COLO668 (cell line): ENCODE measurements at regions not wholly inside any gene's neighbourhood (a gene's known extent, or its start where the extent isn't known, plus 50 kb on each side); places are given as distances from the start of the nearest gene placed in this dataset.

Source experiments
- DNase-seq: peaks from one replicate; lab custom pipeline; 2025; ENCODE audit not compliant: unreplicated experiment; lab: John Stamatoyannopoulos, UW

- DNase-seq: no peak
Measured at GRCh38 chr7:136184719-136185118, 207.6 kb upstream of the MTPN start.

GRCh38 chr7:136183981-136184380, 206.8 kb upstream of the MTPN start:
- DNase-seq: no peak

- DNase-seq: no peak
Measured at GRCh38 chr7:136180984-136181383, 203.8 kb upstream of the MTPN start.

GRCh38 chr7:136179851-136180721, 202.9 kb upstream of the MTPN start:
- no peak for DNase-seq

GRCh38 chr7:136179154-136179553, 202.0 kb upstream of the MTPN start:
- DNase-seq: no peak

- DNase-seq: no peak
Measured at GRCh38 chr7:136174477-136175125, 197.4 kb upstream of the MTPN start.

- DNase-seq: no peak
Measured at GRCh38 chr7:136173874-136174273, 196.7 kb upstream of the MTPN start.

GRCh38 chr7:136171233-136171632, 194.1 kb upstream of the MTPN start:
- no peak for DNase-seq

GRCh38 chr7:136168821-136169220, 191.7 kb upstream of the MTPN start:
- DNase-seq: no peak

GRCh38 chr7:136167991-136168390, 190.8 kb upstream of the MTPN start:
- DNase-seq: no peak

GRCh38 chr7:136166521-136166920, 189.4 kb upstream of the MTPN start:
- DNase-seq: no peak

GRCh38 chr7:136163340-136163801, 186.2 kb upstream of the MTPN start:
- no peak for DNase-seq

- no peak for DNase-seq
Measured at GRCh38 chr7:136150311-136150710, 173.2 kb upstream of the MTPN start.

GRCh38 chr7:136148920-136149319, 171.8 kb upstream of the MTPN start:
- DNase-seq: no peak

- DNase-seq: no peak
Measured at GRCh38 chr7:136146925-136147324, 169.8 kb upstream of the MTPN start.

- no peak for DNase-seq
Measured at GRCh38 chr7:136144182-136144581, 167.0 kb upstream of the MTPN start.

- no peak for DNase-seq
Measured at GRCh38 chr7:136143271-136143670, 166.1 kb upstream of the MTPN start.

- DNase-seq: no peak
Measured at GRCh38 chr7:136142583-136142982, 165.4 kb upstream of the MTPN start.

GRCh38 chr7:136140469-136140868, 163.3 kb upstream of the MTPN start:
- DNase-seq: no peak

GRCh38 chr7:136139417-136139816, 162.3 kb upstream of the MTPN start:
- no peak for DNase-seq

GRCh38 chr7:136138991-136139390, 161.8 kb upstream of the MTPN start:
- no peak for DNase-seq

GRCh38 chr7:136136906-136137454, 159.8 kb upstream of the MTPN start:
- DNase-seq: no peak
